GM06990 (cell line): ENCODE measurements at regions not wholly inside any gene's neighbourhood (a gene's known extent, or its start where the extent isn't known, plus 50 kb on each side); places are given as distances from the start of the nearest gene placed in this dataset.

Source experiments
- DNase-seq: peaks from one replicate; pipeline ENCODE4 v3.0.0-alpha.2; 2011; ENCODE audit not compliant: insufficient read length; ENCODE audit errors: extremely low read depth
- H3K27me3 ChIP-seq: replicated peaks from 2 replicates; pipeline ENCODE4 v1.6.0; 2011; ENCODE audit warnings: low read length; ENCODE audit not compliant: control insufficient read depth, insufficient read depth
- H3K36me3 ChIP-seq: 2 replicates; pipeline ENCODE4 v1.5.1; 2011; ENCODE audit warnings: low read length; ENCODE audit not compliant: control insufficient read depth, insufficient read depth
- H3K4me3 ChIP-seq: replicated peaks from 2 replicates; pipeline ENCODE4 v1.5.1; 2011; ENCODE audit warnings: low read depth, mild to moderate bottlenecking, control low read depth, low read length
- CTCF ChIP-seq: IDR thresholded peaks from 2 replicates; pipeline ENCODE4 v1.5.1; 2011; ENCODE audit warnings: low read length, control low read depth, mild to moderate bottlenecking, inconsistent platforms; ENCODE audit not compliant: insufficient read depth, poor library complexity, severe bottlenecking

- no peaks in the 10 kb centered on the region for H3K36me3 ChIP-seq
- H3K4me3 ChIP-seq: no peak overlapping the region
- TF ChIP-seq CTCF: no peak
- no peak for DNase-seq
- no peaks in the 10 kb centered on the region; the same call in 1 of the 2 replicates for H3K27me3 ChIP-seq
Observed at GRCh38 chr16:26911436-26911835, 155.3 kb upstream of the C16orf82 start.

GRCh38 chr16:26913851-26914250, 152.9 kb upstream of the C16orf82 start:
- Histone ChIP-seq H3K27me3 (no peaks in the 10 kb centered on the region; the same call in 1 of the 2 replicates), H3K4me3 (no peak overlapping the region), H3K36me3 (no peaks in the 10 kb centered on the region)
- DNase-seq: no peak
- TF ChIP-seq CTCF: no peak

- Histone ChIP-seq H3K27me3 (no peaks in the 10 kb centered on the region; the same call in 1 of the 2 replicates), H3K4me3 (no peak overlapping the region), H3K36me3 (no peaks in the 10 kb centered on the region)
- DNase-seq: no peak
- no peak for TF ChIP-seq CTCF
Observed at GRCh38 chr16:26930786-26931581, 135.7 kb upstream of the C16orf82 start.

- no peak for TF ChIP-seq CTCF
- no peak for DNase-seq
- Histone ChIP-seq H3K36me3 (no peaks in the 10 kb centered on the region), H3K4me3 (no peak overlapping the region), H3K27me3 (no peaks in the 10 kb centered on the region)
Observed at GRCh38 chr16:26950636-26951035, 116.1 kb upstream of the C16orf82 start.

GRCh38 chr16:26951950-26952349, 114.8 kb upstream of the C16orf82 start:
- H3K27me3 ChIP-seq: no peaks in the 10 kb centered on the region
- no peak for DNase-seq
- H3K4me3 ChIP-seq: no peak overlapping the region
- no peak for TF ChIP-seq CTCF
- H3K36me3 ChIP-seq: no peaks in the 10 kb centered on the region; the same call in 1 of the 2 replicates
